ENCODE measurements at regions not wholly inside any gene's neighbourhood (a gene's known extent, or its start where the extent isn't known, plus 50 kb on each side); places are given as distances from the start of the nearest gene placed in this dataset.
"Not testable (repeated sequence)": the region's sequence is repeated elsewhere in the genome, so short reads cannot be mapped to it uniquely, and the experiment has no call there.

DNA sequence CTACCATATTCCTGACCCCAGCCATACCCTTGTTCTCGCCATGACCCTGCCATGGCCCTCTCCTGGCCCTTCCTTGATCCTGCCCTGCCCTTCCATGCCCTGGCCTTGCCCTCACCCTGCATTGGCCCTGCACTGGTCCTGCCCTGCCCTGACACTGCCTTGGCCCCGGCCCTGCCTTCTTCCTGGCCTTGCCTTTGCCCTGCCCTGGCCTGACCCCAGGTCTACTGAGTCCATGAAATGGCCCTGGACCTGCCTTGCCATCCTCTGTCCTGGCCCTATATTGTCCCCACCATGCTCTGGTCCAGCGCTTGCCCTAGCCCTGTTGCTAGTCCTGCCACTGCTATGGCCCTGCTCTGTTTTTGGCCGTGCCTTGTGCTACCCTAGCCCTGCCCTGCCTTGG lies 536.1 kb downstream of the FOXD4L6 start:
- H3K9ac ChIP-seq (ENCODE audit: low read length); FAIRE-seq; H3K4me1 Mint-ChIP-seq (ENCODE audit: low read depth, unreplicated experiment); H2AFZ ChIP-seq (ENCODE audit: low read depth, low read length); H3K27me3 ChIP-seq (ENCODE audit: insufficient read depth, low read length); H3K27me3 Mint-ChIP-seq (ENCODE audit: low read depth, unreplicated experiment); H3K4me3 Mint-ChIP-seq (ENCODE audit: unreplicated experiment); H3K4me1 ChIP-seq (ENCODE audit: insufficient read depth, low read length); H3K9me3 ChIP-seq (ENCODE audit: insufficient read depth, low read depth, low read length); H3K4me2 ChIP-seq (ENCODE audit: low read length); H3K36me3 ChIP-seq (ENCODE audit: insufficient read depth, low read length); H3K9me3 Mint-ChIP-seq (ENCODE audit: unreplicated experiment); DNase-seq (ENCODE audit: low read depth); H3K79me2 ChIP-seq (ENCODE audit: insufficient read depth, low read length); H3K27ac Mint-ChIP-seq (ENCODE audit: unreplicated experiment); H3K4me3 ChIP-seq (ENCODE audit: insufficient read depth, low read depth, low read length); H4K20me1 ChIP-seq (ENCODE audit: insufficient read depth, low read length); H3K36me3 Mint-ChIP-seq (ENCODE audit: low read depth, unreplicated experiment); H3K27ac ChIP-seq (ENCODE audit: low read depth, low read length): not testable (repeated sequence)

DNA sequence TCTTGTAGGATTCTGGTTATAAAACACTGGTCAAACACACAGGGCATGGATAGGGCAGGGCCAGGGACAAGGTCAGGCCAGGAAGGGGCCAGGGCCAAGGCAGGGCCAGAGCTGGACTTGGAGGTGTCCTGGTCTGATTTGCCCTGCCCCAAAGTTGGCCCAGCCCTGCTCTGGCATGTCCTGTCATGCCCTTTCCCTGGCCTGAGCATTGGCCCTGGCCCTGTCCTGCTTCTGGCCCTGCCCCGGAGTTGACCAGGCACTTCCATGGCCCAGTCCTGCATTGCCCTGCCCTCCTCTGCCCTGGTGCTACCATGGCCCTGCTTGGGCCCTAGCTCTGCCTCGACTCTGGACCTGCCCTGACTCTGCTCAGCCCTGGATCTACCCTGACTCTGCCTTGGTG lies 536.6 kb downstream of the FOXD4L6 start:
- not testable (repeated sequence) for H3K4me3 Mint-ChIP-seq (ENCODE audit: unreplicated experiment); H3K79me2 ChIP-seq (ENCODE audit: insufficient read depth, low read length); H3K36me3 ChIP-seq (ENCODE audit: insufficient read depth, low read length); H3K4me2 ChIP-seq (ENCODE audit: low read length); H3K9me3 ChIP-seq (ENCODE audit: insufficient read depth, low read depth, low read length); H3K27me3 ChIP-seq (ENCODE audit: insufficient read depth, low read length); H3K27ac Mint-ChIP-seq (ENCODE audit: unreplicated experiment); H4K20me1 ChIP-seq (ENCODE audit: insufficient read depth, low read length); H3K4me1 ChIP-seq (ENCODE audit: insufficient read depth, low read length); H3K36me3 Mint-ChIP-seq (ENCODE audit: low read depth, unreplicated experiment); H3K27ac ChIP-seq (ENCODE audit: low read depth, low read length); DNase-seq (ENCODE audit: low read depth); H3K27me3 Mint-ChIP-seq (ENCODE audit: low read depth, unreplicated experiment); FAIRE-seq; H3K4me3 ChIP-seq (ENCODE audit: insufficient read depth, low read depth, low read length); H3K4me1 Mint-ChIP-seq (ENCODE audit: low read depth, unreplicated experiment); H3K9ac ChIP-seq (ENCODE audit: low read length); H2AFZ ChIP-seq (ENCODE audit: low read depth, low read length); H3K9me3 Mint-ChIP-seq (ENCODE audit: unreplicated experiment)

DNA sequence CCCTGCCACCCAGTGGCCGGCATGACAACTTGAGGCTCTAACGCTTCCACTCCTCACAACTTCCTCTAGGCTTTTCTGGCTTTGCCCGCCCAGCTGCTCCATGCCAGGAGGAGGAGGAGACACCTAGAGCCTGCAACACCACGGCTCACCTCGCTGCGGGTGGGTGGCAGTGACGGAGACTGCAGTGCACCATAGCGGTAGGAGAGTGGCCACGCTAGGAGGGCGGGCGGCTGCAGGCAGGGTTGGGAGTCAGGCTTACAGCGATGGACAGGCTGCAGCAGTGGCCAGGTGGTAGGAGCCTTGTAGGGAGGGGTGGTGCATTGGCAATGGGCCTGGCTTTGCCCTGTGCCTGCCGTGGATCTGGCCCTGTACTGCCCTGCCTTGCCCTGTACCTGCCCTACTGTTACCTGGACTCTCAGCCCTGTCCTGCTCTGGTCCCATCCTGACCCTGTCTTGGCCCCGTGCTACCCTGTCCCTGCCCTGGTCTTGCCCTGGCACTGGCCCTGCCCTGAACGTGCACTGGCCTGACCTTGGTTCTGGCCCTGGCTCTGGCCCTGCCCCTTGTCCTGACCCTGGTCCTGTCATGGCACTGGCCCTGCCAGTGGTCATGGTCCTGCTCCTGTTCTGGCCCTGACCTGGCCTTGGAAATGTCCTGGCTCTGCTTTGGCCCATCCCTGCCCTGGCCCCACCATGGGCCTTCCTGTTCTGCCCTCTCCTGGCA lies 540.8 kb downstream of the FOXD4L6 start:
- not testable (repeated sequence) for H3K27ac ChIP-seq (ENCODE audit: low read depth, low read length); H3K79me2 ChIP-seq (ENCODE audit: insufficient read depth, low read length); H3K4me3 Mint-ChIP-seq (ENCODE audit: unreplicated experiment); H3K4me1 ChIP-seq (ENCODE audit: insufficient read depth, low read length); H3K9me3 ChIP-seq (ENCODE audit: insufficient read depth, low read depth, low read length); H3K4me3 ChIP-seq (ENCODE audit: insufficient read depth, low read depth, low read length); H3K9ac ChIP-seq (ENCODE audit: low read length); H3K27me3 Mint-ChIP-seq (ENCODE audit: low read depth, unreplicated experiment); H3K36me3 Mint-ChIP-seq (ENCODE audit: low read depth, unreplicated experiment); H3K27ac Mint-ChIP-seq (ENCODE audit: unreplicated experiment); DNase-seq (ENCODE audit: low read depth); H3K36me3 ChIP-seq (ENCODE audit: insufficient read depth, low read length); H2AFZ ChIP-seq (ENCODE audit: low read depth, low read length); FAIRE-seq; H3K4me1 Mint-ChIP-seq (ENCODE audit: low read depth, unreplicated experiment); H3K4me2 ChIP-seq (ENCODE audit: low read length); H3K9me3 Mint-ChIP-seq (ENCODE audit: unreplicated experiment); H4K20me1 ChIP-seq (ENCODE audit: insufficient read depth, low read length); H3K27me3 ChIP-seq (ENCODE audit: insufficient read depth, low read length)

DNA sequence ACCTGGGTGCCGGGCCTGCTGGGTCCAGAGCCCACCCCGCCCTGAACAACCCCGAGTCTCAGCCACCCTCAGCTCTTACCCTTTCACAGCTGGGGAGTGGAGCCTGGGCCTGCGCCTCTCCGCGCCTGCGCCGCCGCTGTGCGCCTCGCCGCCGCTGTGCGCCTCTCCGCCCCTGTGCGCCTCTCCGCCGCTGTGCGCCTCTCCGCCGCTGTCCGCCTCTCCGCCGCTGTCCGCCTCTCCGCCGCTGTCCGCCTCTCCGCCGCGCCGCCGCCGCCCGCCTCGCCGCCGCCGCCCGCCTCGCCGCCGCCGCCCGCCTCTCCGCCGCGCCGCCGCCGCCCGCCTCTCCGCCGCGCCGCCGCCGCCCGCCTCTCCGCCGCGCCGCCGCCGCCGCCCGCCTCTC lies 544.4 kb downstream of the FOXD4L6 start:
- H3K27me3 ChIP-seq (ENCODE audit: insufficient read depth, low read length); H3K9me3 ChIP-seq (ENCODE audit: insufficient read depth, low read depth, low read length); H3K27ac Mint-ChIP-seq (ENCODE audit: unreplicated experiment); H2AFZ ChIP-seq (ENCODE audit: low read depth, low read length); FAIRE-seq; H3K9me3 Mint-ChIP-seq (ENCODE audit: unreplicated experiment); H3K9ac ChIP-seq (ENCODE audit: low read length); H3K36me3 ChIP-seq (ENCODE audit: insufficient read depth, low read length); H3K4me1 Mint-ChIP-seq (ENCODE audit: low read depth, unreplicated experiment); H3K4me3 ChIP-seq (ENCODE audit: insufficient read depth, low read depth, low read length); H3K4me2 ChIP-seq (ENCODE audit: low read length); H3K27me3 Mint-ChIP-seq (ENCODE audit: low read depth, unreplicated experiment); H3K27ac ChIP-seq (ENCODE audit: low read depth, low read length); H3K36me3 Mint-ChIP-seq (ENCODE audit: low read depth, unreplicated experiment); H3K4me1 ChIP-seq (ENCODE audit: insufficient read depth, low read length); H4K20me1 ChIP-seq (ENCODE audit: insufficient read depth, low read length); H3K79me2 ChIP-seq (ENCODE audit: insufficient read depth, low read length); DNase-seq (ENCODE audit: low read depth): not testable (repeated sequence)
- H3K4me3 Mint-ChIP-seq (ENCODE audit: unreplicated experiment): peak overlapping the region; percentile 69

DNA sequence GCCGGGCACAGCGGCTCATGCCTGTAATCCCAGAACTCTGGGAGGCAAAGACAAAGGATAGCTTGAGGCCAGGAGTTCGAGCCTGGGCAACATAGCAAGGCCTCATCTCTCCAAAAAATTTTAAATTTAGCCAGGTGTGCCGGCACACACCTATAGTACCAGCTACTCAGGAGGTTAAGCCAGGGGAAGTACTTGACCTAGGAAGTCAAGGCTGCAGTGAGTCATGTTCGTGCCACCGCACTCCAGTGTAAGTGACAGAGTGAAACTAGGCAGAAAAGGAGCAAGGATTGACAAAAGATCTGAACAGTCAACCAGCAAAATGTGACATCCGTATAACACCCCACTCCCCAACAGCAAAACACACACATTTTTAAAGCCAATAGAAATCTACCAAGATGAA lies 545.3 kb downstream of the FOXD4L6 start:
- not testable (repeated sequence) for H3K4me1 Mint-ChIP-seq (ENCODE audit: low read depth, unreplicated experiment); H2AFZ ChIP-seq (ENCODE audit: low read depth, low read length); H3K4me3 ChIP-seq (ENCODE audit: insufficient read depth, low read depth, low read length); H3K9ac ChIP-seq (ENCODE audit: low read length); H3K36me3 Mint-ChIP-seq (ENCODE audit: low read depth, unreplicated experiment); DNase-seq (ENCODE audit: low read depth); H3K4me1 ChIP-seq (ENCODE audit: insufficient read depth, low read length); H3K9me3 ChIP-seq (ENCODE audit: insufficient read depth, low read depth, low read length); H3K27me3 ChIP-seq (ENCODE audit: insufficient read depth, low read length); H3K27ac Mint-ChIP-seq (ENCODE audit: unreplicated experiment); H3K9me3 Mint-ChIP-seq (ENCODE audit: unreplicated experiment); FAIRE-seq; H3K4me2 ChIP-seq (ENCODE audit: low read length); H3K79me2 ChIP-seq (ENCODE audit: insufficient read depth, low read length); H3K27me3 Mint-ChIP-seq (ENCODE audit: low read depth, unreplicated experiment); H3K27ac ChIP-seq (ENCODE audit: low read depth, low read length); H3K36me3 ChIP-seq (ENCODE audit: insufficient read depth, low read length); H4K20me1 ChIP-seq (ENCODE audit: insufficient read depth, low read length)
- H3K4me3 Mint-ChIP-seq (ENCODE audit: unreplicated experiment): peak overlapping the region; percentile 79

DNA sequence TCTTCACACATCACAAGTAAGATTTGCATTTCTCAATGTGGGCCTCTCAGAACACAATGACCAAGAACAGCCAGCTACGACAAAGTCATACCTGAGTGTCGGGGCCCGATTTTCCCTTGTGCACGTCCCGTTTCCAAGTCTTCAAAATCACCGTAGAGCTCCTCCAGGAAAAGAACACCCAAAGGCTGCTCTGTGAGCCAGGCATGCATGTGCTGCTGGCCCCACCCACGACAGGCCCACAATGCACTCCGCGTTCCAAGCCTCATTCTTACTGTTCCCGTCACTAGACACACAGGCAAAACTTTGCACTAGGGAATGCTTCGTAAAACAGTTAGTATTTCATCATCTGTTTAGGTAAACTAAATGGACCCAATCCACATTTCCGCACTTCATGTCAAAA lies 549.6 kb downstream of the FOXD4L6 start:
- DNase-seq (ENCODE audit: low read depth); H3K27ac ChIP-seq (ENCODE audit: low read depth, low read length); FAIRE-seq; H3K27me3 Mint-ChIP-seq (ENCODE audit: low read depth, unreplicated experiment); H3K9ac ChIP-seq (ENCODE audit: low read length); H3K27ac Mint-ChIP-seq (ENCODE audit: unreplicated experiment); H3K36me3 ChIP-seq (ENCODE audit: insufficient read depth, low read length); H4K20me1 ChIP-seq (ENCODE audit: insufficient read depth, low read length); H3K36me3 Mint-ChIP-seq (ENCODE audit: low read depth, unreplicated experiment); H3K9me3 Mint-ChIP-seq (ENCODE audit: unreplicated experiment); H3K4me3 ChIP-seq (ENCODE audit: insufficient read depth, low read depth, low read length); H3K4me1 ChIP-seq (ENCODE audit: insufficient read depth, low read length); H2AFZ ChIP-seq (ENCODE audit: low read depth, low read length); H3K9me3 ChIP-seq (ENCODE audit: insufficient read depth, low read depth, low read length); H3K79me2 ChIP-seq (ENCODE audit: insufficient read depth, low read length); H3K27me3 ChIP-seq (ENCODE audit: insufficient read depth, low read length); H3K4me3 Mint-ChIP-seq (ENCODE audit: unreplicated experiment); H3K4me2 ChIP-seq (ENCODE audit: low read length); H3K4me1 Mint-ChIP-seq (ENCODE audit: low read depth, unreplicated experiment): not testable (repeated sequence)

All from astrocyte (in vitro differentiated cells and primary cell).